Mesenchymal stem cell (in vitro differentiated cells and primary cell): ENCODE measurements at regions not wholly inside any gene's neighbourhood (a gene's known extent, or its start where the extent isn't known, plus 50 kb on each side); places are given as distances from the start of the nearest gene placed in this dataset.
A peak's percentile ranks its signal among the peaks of the same experiment; 100 is the strongest.

Experiments
- DNase-seq: peaks from one replicate; pipeline ENCODE4 v3.0.0-alpha.2; 2013
- H2AFZ ChIP-seq: one replicate; pipeline ENCODE4 v1.6.1; 2013; ENCODE audit warnings: low read depth, mild to moderate bottlenecking, control low read depth, inconsistent platforms, low read length, moderate library complexity
- H2AK5ac ChIP-seq: 2 replicates; pipeline ENCODE4 v1.6.1; 2013; ENCODE audit warnings: low read length, moderate library complexity, mild to moderate bottlenecking, inconsistent platforms; ENCODE audit not compliant: severe bottlenecking
- H2BK120ac ChIP-seq: one replicate; pipeline ENCODE4 v1.6.1; 2013; ENCODE audit warnings: low read depth, mild to moderate bottlenecking, inconsistent platforms, low read length, moderate library complexity
- H2BK12ac ChIP-seq, 2 experiments: one replicate each; pipeline ENCODE4 v1.6.1; 2013; ENCODE audit warnings: inconsistent platforms in 2 of 2, low read length in 2 of 2, mild to moderate bottlenecking in 2 of 2, moderate library complexity in 2 of 2, control low read depth in 1 of 2
- H2BK15ac ChIP-seq: one replicate; pipeline ENCODE4 v1.6.1; 2013; ENCODE audit warnings: mild to moderate bottlenecking, low read depth, inconsistent platforms; ENCODE audit not compliant: poor library complexity, severe bottlenecking
- H2BK5ac ChIP-seq: 2 replicates; pipeline ENCODE4 v1.6.1; 2013; ENCODE audit warnings: low read depth, mild to moderate bottlenecking, low read length, control low read depth, inconsistent platforms; ENCODE audit not compliant: poor library complexity, severe bottlenecking
- H3K14ac ChIP-seq, 2 experiments: one replicate each; pipeline ENCODE4 v1.6.1; 2013; ENCODE audit warnings: inconsistent platforms in 2 of 2, low read length in 2 of 2, control low read depth in 1 of 2, mild to moderate bottlenecking in 1 of 2, moderate library complexity in 1 of 2
- H3K18ac ChIP-seq, 2 experiments: one replicate each; pipeline ENCODE4 v1.6.1; 2013; ENCODE audit warnings: inconsistent platforms in 2 of 2, low read length in 2 of 2, control low read depth in 1 of 2, low read depth in 1 of 2, mild to moderate bottlenecking in 1 of 2
- H3K23ac ChIP-seq, 2 experiments: one replicate each; pipeline ENCODE4 v1.6.1; 2013; ENCODE audit warnings: inconsistent platforms in 2 of 2, low read length in 2 of 2, mild to moderate bottlenecking in 2 of 2, moderate library complexity in 2 of 2, control low read depth in 1 of 2
- H3K27ac ChIP-seq: 2 replicates; pipeline ENCODE4 v1.5.1; 2013; ENCODE audit warnings: mild to moderate bottlenecking, moderate library complexity, low read length, control low read depth, inconsistent platforms; ENCODE audit not compliant: poor library complexity, severe bottlenecking
- H3K27me3 ChIP-seq, 2 experiments: 2 replicates each; pipeline versions ENCODE4 v1.6.1 to v1.7.0; 2013; ENCODE audit warnings: low read length in 2 of 2, mild to moderate bottlenecking in 2 of 2, moderate library complexity in 2 of 2, control low read depth in 1 of 2, inconsistent platforms in 1 of 2; ENCODE audit not compliant: control insufficient read depth in 1 of 2, insufficient read depth in 1 of 2
- H3K36me3 ChIP-seq, 2 experiments: 2 replicates each; pipeline versions ENCODE4 v1.6.1 to v1.7.0; 2013; ENCODE audit warnings: low read length in 2 of 2, control low read depth in 1 of 2, inconsistent platforms in 1 of 2, low read depth in 1 of 2, mild to moderate bottlenecking in 1 of 2; ENCODE audit not compliant: insufficient read depth in 2 of 2, control insufficient read depth in 1 of 2
- H3K4ac ChIP-seq, 2 experiments: one replicate each; pipeline ENCODE4 v1.6.1; 2013; ENCODE audit warnings: inconsistent platforms in 2 of 2, low read length in 2 of 2, mild to moderate bottlenecking in 2 of 2, moderate library complexity in 2 of 2, control low read depth in 1 of 2, low read depth in 1 of 2
- H3K4me1 ChIP-seq: 2 replicates; pipeline ENCODE4 v1.6.1; 2013; ENCODE audit warnings: low read depth, low read length, control low read depth; ENCODE audit not compliant: control insufficient read depth, insufficient read depth
- H3K4me2 ChIP-seq: 2 replicates; pipeline ENCODE4 v1.6.1; 2013; ENCODE audit warnings: low read length, mild to moderate bottlenecking, inconsistent platforms; ENCODE audit not compliant: poor library complexity, severe bottlenecking
- H3K4me3 ChIP-seq, 2 experiments: 2 replicates each; pipeline versions ENCODE4 v1.5.1 to v1.7.0; 2013; ENCODE audit warnings: low read length in 2 of 2, mild to moderate bottlenecking in 2 of 2, control low read depth in 1 of 2, low read depth in 1 of 2; ENCODE audit not compliant: insufficient read depth in 1 of 2
- H3K79me1 ChIP-seq: replicated peaks from 2 replicates; pipeline ENCODE4 v1.6.1; 2013; ENCODE audit warnings: mild to moderate bottlenecking, control low read depth, low read length, inconsistent platforms; ENCODE audit not compliant: poor library complexity, severe bottlenecking
- H3K9ac ChIP-seq: 2 replicates; pipeline ENCODE4 v1.7.0; 2013; ENCODE audit warnings: mild to moderate bottlenecking, low read length, moderate library complexity
- H3K9me3 ChIP-seq: 2 replicates; pipeline ENCODE4 v1.7.0; 2013; ENCODE audit warnings: mild to moderate bottlenecking, low read length; ENCODE audit not compliant: control insufficient read depth
- H4K8ac ChIP-seq: one replicate; pipeline ENCODE4 v1.6.1; 2013; ENCODE audit warnings: inconsistent platforms, mild to moderate bottlenecking, low read length, moderate library complexity
- H4K91ac ChIP-seq: one replicate; pipeline ENCODE4 v1.6.1; 2013; ENCODE audit warnings: mild to moderate bottlenecking, low read length, inconsistent platforms
- WGBS: methylation state at CpG from one replicate; pipeline ENCODE4 v1.1.7; 2013; ENCODE audit warnings: mixed read lengths; 5-methylcytosine and 5-hydroxymethylcytosine counted together

GRCh38 chr4:12583275-12583674 lies 900.9 kb downstream of the RAB28 start:
- Histone ChIP-seq H3K79me1 (no peaks in the 10 kb centered on the region), H2BK15ac (no peak overlapping the region)

GRCh38 chr4:12580787-12581186 lies 903.4 kb downstream of the RAB28 start:
- WGBS, result 84% methylated on average over 1 of the region's 5 CpGs
- DNase-seq, result no peak
- no peak overlapping the region for H2BK12ac ChIP-seq

More at GRCh38 chr4:12583275-12583674, 900.9 kb downstream of the RAB28 start:
- no peak overlapping the region for H3K4ac ChIP-seq
- no peak for DNase-seq
- H2AK5ac ChIP-seq, result no peak overlapping the region
- no peak overlapping the region for H3K23ac ChIP-seq
- H4K91ac ChIP-seq, result no peak overlapping the region
- 20% methylated on average over 1 of the region's 1 CpG for WGBS
- H3K9me3 ChIP-seq, result no peaks in the 10 kb centered on the region
- no peak overlapping the region for H4K8ac ChIP-seq
- H3K18ac ChIP-seq, result no peak overlapping the region
- H3K4me1 ChIP-seq, result no peaks in the 10 kb centered on the region
- H3K36me3 ChIP-seq, result no peaks in the 10 kb centered on the region
- no peak overlapping the region for H2BK120ac ChIP-seq
- no peak overlapping the region for H2AFZ ChIP-seq
- no peak overlapping the region for H3K27ac ChIP-seq
- H3K27me3 ChIP-seq, result no peaks in the 10 kb centered on the region
- H3K14ac ChIP-seq, result no peak overlapping the region
- no peak overlapping the region for H3K4me2 ChIP-seq
- no peak overlapping the region for H2BK5ac ChIP-seq
- H3K4me3 ChIP-seq, result no peak overlapping the region
- H2BK12ac ChIP-seq, result no peak overlapping the region
- no peak overlapping the region for H3K9ac ChIP-seq

GRCh38 chr4:12579172-12579571 lies 905.0 kb downstream of the RAB28 start:
- no peak overlapping the region for H2BK12ac ChIP-seq
- H3K27ac ChIP-seq, result no peak overlapping the region
- H2BK15ac ChIP-seq, result no peak overlapping the region
- no peaks in the 10 kb centered on the region for H3K79me1 ChIP-seq
- no peaks in the 10 kb centered on the region for H3K4me1 ChIP-seq
- H2AK5ac ChIP-seq, result no peak overlapping the region
- DNase-seq, result peak; percentile 22
- no peaks in the 10 kb centered on the region for H3K27me3 ChIP-seq
- no peak overlapping the region for H2AFZ ChIP-seq
- H3K9ac ChIP-seq, result no peak overlapping the region
- H3K14ac ChIP-seq, result no peak overlapping the region
- H3K18ac ChIP-seq, result no peak overlapping the region
- no peak overlapping the region for H3K4ac ChIP-seq
- no peak overlapping the region for H4K8ac ChIP-seq
- no peak overlapping the region for H3K4me2 ChIP-seq
- no peak overlapping the region for H4K91ac ChIP-seq
- no peak overlapping the region for H3K4me3 ChIP-seq
- H2BK5ac ChIP-seq, result no peak overlapping the region
- H3K23ac ChIP-seq, result no peak overlapping the region
- no peaks in the 10 kb centered on the region for H3K9me3 ChIP-seq
- H2BK120ac ChIP-seq, result no peak overlapping the region
- WGBS, result 34% methylated on average over 6 of the region's 6 CpGs
- no peaks in the 10 kb centered on the region for H3K36me3 ChIP-seq

More at GRCh38 chr4:12580787-12581186, 903.4 kb downstream of the RAB28 start:
- H3K9me3 ChIP-seq, result no peaks in the 10 kb centered on the region
- H2AFZ ChIP-seq, result no peak overlapping the region
- H3K23ac ChIP-seq, result no peak overlapping the region
- H3K4ac ChIP-seq, result no peak overlapping the region
- no peak overlapping the region for H2AK5ac ChIP-seq
- H2BK120ac ChIP-seq, result no peak overlapping the region
- no peaks in the 10 kb centered on the region for H3K27me3 ChIP-seq
- H3K18ac ChIP-seq, result no peak overlapping the region
- no peak overlapping the region for H3K27ac ChIP-seq
- H4K91ac ChIP-seq, result no peak overlapping the region
- no peaks in the 10 kb centered on the region for H3K36me3 ChIP-seq
- no peak overlapping the region for H3K9ac ChIP-seq
- no peak overlapping the region for H3K4me3 ChIP-seq
- no peaks in the 10 kb centered on the region for H3K4me1 ChIP-seq
- H4K8ac ChIP-seq, result no peak overlapping the region
- H3K14ac ChIP-seq, result no peak overlapping the region
- H3K4me2 ChIP-seq, result no peak overlapping the region
- no peak overlapping the region for H2BK15ac ChIP-seq
- H3K79me1 ChIP-seq, result no peaks in the 10 kb centered on the region
- H2BK5ac ChIP-seq, result no peak overlapping the region

- Histone ChIP-seq H4K8ac (no peak overlapping the region), H2AK5ac (no peak overlapping the region), H4K91ac (no peak overlapping the region), H2AFZ (no peak overlapping the region), H2BK5ac (no peak overlapping the region), H2BK12ac (no peak overlapping the region), H3K23ac (no peak overlapping the region), H3K4me2 (no peak overlapping the region), H2BK120ac (no peak overlapping the region), H3K27me3 (no peaks in the 10 kb centered on the region), H2BK15ac (no peak overlapping the region), H3K14ac (no peak overlapping the region), H3K4me1 (no peaks in the 10 kb centered on the region), H3K27ac (no peak overlapping the region), H3K18ac (no peak overlapping the region), H3K9ac (no peak overlapping the region), H3K9me3 (no peaks in the 10 kb centered on the region), H3K4ac (no peak overlapping the region), H3K79me1 (no peaks in the 10 kb centered on the region), H3K36me3 (no peaks in the 10 kb centered on the region), H3K4me3 (no peak overlapping the region)
- no peak for DNase-seq
- WGBS, result 50% methylated on average over 2 of the region's 4 CpGs
These were observed 907.7 kb downstream of the RAB28 start for GRCh38 chr4:12576409-12576808.
